Left forelimb (tissue), 1 donor: ENCODE measurements at regions not wholly inside any gene's neighbourhood (a gene's known extent, or its start where the extent isn't known, plus 50 kb on each side); places are given as distances from the start of the nearest gene placed in this dataset.

Source experiments
- DNase-seq: peaks from one replicate; pipeline ENCODE4 v3.0.0-alpha.2; 2018; ENCODE audit warnings: low spot score

DNA sequence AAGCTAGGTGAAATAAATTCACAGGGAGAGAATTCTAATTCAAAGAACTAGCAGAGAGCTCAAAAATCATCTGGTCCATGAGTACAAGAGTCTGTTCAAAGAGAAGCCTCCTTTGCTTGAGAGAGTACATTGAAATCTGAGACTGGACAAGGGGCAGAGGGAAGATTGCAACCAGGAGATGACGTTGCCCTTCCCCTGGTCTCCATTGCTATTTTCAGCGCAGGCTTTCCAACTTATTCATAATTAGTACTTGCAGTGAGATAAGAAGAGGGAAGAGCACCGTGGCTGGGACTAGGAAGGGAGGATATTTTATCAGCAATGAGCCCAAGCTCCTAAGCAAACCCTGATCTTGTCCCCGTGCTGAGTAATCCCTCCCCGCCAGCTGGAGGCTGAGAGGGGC, 251.8 kb upstream of the RORA start:
- DNase-seq: no peak

DNA sequence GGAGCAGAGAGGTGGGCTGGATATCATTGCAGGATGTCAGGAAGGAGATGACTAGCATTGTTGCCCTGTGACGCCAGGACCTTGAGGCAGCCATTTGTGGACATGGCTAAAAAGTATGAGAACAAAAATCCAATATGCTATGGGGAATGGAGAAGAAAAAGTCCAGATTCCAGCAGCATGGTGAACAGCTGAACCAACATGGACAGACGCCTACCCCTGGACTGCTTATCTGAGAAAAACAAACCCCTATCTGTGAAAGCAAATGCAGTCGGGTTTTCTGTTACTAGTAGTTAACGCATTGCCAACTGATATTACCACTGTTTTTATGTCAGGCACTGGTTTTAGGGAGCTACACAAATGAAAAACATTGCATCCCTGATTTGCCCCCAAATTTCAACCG, 251.2 kb upstream of the RORA start:
- DNase-seq: no peak

GRCh38 chr15:61479613-61480012, 250.5 kb upstream of the RORA start:
- DNase-seq: no peak

- DNase-seq: no peak
These were observed 247.6 kb upstream of the RORA start for GRCh38 chr15:61476741-61477140.

DNA sequence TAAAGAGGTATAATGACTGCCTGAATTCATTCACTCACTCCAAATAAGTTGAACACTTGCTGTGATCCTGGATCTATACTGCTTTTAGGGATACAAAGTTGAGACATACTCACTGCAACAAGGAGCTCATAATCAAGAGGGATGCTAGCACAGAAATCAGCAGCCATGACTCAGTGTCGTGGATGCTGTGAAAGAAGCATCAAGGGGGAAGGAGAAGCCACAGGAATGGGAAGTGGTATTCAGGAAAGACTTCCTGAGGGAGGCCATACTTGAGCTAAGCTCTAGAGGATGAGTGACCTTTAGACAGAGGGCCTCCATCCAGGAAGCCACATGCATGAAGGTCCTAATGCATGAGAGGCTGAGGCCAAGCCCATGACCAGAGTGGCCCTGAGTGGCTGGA, 245.7 kb upstream of the RORA start:
- no peak for DNase-seq

DNA sequence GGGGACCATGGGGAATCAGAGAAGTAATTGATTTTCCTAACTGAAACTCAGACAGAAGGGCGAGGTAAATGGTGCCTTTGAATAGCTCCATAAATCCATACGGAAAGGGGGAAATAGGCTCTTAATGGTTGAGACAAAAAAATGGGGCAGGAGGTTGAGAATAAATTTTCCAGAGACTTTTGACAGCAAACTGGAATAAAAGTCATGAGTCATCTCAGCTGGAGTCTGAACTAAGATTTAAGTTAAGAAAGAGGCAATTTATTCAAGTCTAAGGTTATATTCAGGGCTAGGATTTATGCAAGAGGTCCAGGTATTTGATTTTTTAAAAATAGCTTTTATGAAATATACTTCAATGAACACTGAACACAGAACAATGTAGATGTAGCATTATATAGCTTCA, 238.7 kb upstream of the RORA start:
- DNase-seq: no peak

GRCh38 chr15:61459785-61460707, 230.9 kb upstream of the RORA start:
- DNase-seq: no peak

GRCh38 chr15:61457050-61457733, 228.1 kb upstream of the RORA start:
- no peak for DNase-seq

- DNase-seq: no peak
These were observed 220.1 kb upstream of the RORA start for GRCh38 chr15:61449186-61449702.

DNA sequence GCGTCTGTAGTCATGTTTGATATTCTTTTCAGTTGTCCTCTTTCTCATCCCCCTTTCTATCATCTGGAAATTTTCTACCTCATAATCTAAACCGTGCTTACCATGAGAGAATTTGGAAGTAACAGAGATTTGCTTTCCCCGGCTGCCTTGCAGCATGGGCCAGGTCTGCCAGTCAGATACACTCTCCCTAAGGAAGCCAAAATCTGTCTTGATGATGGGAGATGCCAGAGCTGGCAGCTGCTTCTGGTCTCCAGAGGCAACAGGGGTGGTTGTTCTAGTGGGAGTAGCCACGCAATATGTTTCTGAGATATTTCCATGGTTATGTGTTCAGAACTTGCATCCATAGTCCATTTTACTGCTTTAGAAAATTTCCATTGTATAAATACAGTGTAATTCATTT, 218.9 kb upstream of the RORA start:
- no peak for DNase-seq

DNA sequence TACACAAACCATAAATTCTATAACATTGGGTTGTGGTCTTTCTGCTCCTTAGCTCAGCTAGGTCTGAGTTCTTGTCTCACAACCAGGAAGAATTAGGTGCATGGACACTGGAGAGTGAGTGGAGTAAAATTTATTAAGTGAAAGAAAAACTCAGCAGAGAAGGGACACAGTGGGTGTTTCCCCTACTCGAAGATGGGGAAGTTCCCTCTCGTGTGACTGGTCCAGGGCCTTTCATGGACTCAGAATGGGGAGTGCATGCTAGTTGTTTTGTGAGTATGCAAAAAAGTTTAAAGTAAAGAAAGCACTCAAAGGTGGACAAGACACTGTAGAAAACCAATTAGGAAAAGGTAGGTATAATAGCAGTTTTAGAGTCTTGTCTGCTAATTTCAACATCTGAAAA, 215.5 kb upstream of the RORA start:
- no peak for DNase-seq

GRCh38 chr15:61442821-61443220, 213.7 kb upstream of the RORA start:
- no peak for DNase-seq

- DNase-seq: no peak
These were observed 212.8 kb upstream of the RORA start for GRCh38 chr15:61441891-61442290.

DNA sequence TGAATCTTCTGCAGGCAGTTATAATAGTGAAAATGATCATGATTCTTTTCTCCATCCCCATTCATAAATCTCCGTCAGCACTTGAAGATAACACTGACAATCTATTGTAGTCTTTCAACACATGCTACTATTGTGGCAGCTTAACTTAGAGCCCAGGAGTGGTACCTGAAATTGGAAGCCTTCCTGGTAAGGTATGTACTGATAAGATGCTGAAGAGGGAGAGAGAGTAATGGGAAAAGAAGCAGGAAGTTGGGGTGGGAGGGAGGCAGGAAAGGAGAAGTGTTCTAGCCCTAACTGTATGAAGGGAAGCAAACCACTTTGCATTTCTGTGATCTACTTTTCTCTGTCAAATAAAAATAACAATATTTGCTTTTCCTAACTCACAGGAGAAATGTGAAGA, 197.4 kb upstream of the RORA start:
- no peak for DNase-seq

DNA sequence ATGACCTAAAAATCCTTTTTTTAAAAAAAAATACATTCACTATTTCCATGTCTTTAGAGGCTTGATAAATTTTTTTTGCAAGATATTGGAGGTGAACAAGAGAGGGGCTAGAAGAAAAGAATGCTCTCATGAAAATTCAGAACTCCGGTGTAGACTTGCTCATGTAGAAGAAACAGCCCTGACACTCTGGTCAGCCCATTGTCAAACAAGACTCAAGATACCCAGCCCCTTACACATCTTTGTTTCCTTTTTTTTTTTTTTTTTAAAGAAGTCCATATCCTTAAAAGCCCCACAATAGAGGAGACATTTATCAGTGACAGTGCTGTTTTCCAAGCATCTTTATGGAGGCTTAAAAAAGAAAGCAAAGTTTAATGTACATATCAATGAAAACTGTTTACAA, 196.8 kb upstream of the RORA start:
- no peak for DNase-seq

DNA sequence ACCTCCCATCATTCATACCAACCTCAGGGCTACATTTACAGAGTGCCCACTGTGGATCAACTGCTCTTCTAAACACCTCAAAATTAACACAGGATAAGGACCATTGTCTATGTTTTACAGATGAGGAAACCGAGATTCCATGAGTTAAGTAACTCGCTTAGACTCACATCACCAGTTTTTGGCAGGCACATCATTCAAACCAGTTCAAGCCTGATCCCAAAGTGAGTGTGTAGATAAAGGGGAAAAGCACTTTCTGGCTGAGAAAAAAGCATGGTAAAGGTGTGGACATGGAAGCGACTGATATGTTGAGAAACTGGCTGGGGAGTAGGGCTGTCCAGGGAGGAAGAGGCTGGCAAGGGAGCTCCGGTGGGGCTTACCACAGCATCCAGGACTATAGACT, 193.7 kb upstream of the RORA start:
- no peak for DNase-seq

GRCh38 chr15:61421938-61422337, 192.8 kb upstream of the RORA start:
- DNase-seq: no peak

DNA sequence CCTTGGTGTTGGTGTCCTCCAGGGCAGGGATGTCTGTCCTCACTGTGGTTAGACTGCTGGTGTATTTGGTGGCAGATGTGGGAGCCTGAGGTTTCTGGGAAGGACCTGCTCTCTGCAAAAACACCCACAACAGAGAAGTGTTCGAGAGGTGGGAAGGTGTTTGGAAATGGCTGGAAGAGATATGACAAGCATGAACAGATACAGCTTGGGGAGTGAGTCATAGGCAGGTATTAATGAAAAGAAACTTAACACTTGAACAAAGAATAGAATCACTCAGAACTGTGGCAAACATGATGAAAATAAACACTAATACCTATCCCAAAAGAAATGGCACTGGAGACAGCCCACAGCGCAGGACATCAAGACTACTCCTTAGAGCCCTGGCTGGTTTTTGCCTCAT, 192.4 kb upstream of the RORA start:
- DNase-seq: no peak

DNA sequence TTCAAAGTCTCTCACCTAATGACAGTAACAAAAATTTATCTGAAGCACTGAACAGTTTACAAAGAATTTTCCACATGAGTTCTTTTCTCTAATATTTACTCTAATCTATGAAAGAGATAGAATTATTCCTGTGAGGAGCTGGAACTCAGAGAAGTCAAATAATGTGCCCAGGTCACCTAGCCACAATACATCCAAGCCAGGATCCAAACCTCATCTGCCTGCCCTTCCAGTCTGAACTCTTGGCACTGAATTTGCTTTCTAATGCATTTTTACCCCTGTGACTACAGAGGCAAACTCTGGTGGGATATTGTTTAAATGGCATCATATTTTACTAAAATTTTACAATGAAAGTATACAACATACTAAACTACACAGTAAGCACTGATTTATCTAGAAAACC, 191.4 kb upstream of the RORA start:
- no peak for DNase-seq

DNA sequence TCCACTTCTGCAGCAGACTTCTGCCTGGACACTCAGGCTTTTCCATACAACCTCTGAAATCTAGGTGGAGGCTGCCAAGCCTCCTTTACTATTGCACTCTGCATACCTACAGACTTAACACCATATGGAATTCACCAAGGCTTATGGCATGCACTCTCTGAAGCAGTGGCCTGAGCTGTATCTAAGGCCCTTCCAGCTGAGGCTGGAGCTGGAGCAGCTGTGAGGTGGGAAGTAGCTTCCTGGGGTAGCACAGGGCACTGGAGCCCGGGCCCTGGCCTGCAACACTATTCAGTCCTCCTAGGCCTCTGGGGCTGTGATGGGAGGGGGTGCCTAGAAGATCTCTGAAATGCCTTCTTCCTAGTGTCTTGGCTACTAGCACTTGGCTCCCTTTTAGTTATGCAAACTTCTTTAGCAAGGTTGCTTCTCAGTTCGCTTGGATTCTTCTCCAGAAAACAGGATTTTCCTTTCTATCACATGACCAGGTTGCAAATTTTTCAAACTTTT, 186.6 kb upstream of the RORA start:
- DNase-seq: no peak

GRCh38 chr15:61411902-61412510, 182.9 kb upstream of the RORA start:
- no peak for DNase-seq

DNA sequence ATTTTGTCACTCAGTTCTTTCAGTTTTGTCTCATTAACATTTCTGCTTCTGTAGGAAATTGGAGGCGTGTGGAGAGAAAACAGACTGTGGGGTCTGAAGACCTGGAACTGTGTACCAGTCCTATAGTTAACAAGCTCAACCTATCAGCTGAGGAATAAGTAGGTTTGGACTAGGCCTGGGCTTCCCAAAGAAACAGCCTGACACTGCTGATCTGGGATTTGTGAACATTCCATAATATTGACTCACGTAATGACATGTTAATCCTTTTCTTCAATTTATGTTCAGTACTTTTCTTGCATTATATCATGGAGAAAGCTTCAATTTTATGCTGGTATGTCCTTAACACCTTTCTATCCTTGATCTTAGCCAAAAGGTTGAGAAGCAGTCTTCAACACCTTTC, 181.6 kb upstream of the RORA start:
- no peak for DNase-seq

DNA sequence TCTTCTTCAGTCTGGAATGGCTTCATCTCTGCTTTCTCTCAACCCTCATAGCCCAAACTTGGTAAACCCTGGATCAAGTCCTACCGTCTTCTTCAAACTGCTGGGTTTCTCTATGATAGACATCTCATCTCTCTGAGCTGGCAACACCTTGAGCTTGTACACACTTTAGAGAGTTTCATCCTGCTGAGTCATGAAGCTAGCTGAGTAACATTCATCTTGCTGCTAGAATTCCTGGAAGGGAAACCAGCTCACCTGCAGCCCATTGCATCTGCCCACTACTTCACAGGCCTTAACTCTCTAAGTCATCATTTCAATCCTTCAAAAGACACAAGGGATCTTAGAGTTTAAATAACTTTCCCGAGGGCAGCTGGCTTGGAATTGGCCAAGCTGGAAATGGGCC, 175.5 kb upstream of the RORA start:
- DNase-seq: no peak
